A673 (cell line): ENCODE measurements at regions not wholly inside any gene's neighbourhood (a gene's known extent, or its start where the extent isn't known, plus 50 kb on each side); places are given as distances from the start of the nearest gene placed in this dataset.

Experiments used
- BruUV-seq: library from RNA; stranded (reverse); fragments of 400-500 nt; replicated peaks from 2 replicates; lab custom pipeline; 2021; lab: Mats Ljungman, UMichigan
- CTCF ChIA-PET: fragments of 300-600 bp; sonication (Branson Sonifier 250); formaldehyde crosslinking; loops from one replicate; lab custom pipeline; 2022; ENCODE audit warnings: antibody characterized with exemption; lab: Charles Lee
- POLR2A ChIA-PET: fragments of 300-600 bp; sonication (Branson Sonifier 250); formaldehyde crosslinking; loops from one replicate; lab custom pipeline; 2022; ENCODE audit warnings: antibody characterized with exemption; ENCODE audit not compliant: low non-redundant PET; lab: Charles Lee
- DNase-seq: peaks from one replicate; pipeline ENCODE4 v3.0.0-alpha.2; 2015; ENCODE audit warnings: low spot score
- H3K27ac ChIP-seq: fragments of 200-600 bp; sonication (generic); 2 replicates; pipeline ENCODE4 v1.5.1; 2016; ENCODE audit warnings: mixed run types, low read depth, mild to moderate bottlenecking, mixed read lengths, antibody characterized with exemption, low read length; ENCODE audit not compliant: poor library complexity, severe bottlenecking
- H3K27me3 ChIP-seq: fragments of 200-600 bp; sonication (generic); replicated peaks from 2 replicates; pipeline ENCODE4 v1.6.1; 2017; ENCODE audit warnings: mixed run types, low read depth, mild to moderate bottlenecking, mixed read lengths, antibody characterized with exemption, low read length; ENCODE audit not compliant: insufficient read depth, poor library complexity
- H3K36me3 ChIP-seq: fragments of 200-600 bp; sonication (generic); 2 replicates; pipeline ENCODE4 v1.6.1; 2016; ENCODE audit warnings: mixed run types, mild to moderate bottlenecking, mixed read lengths, antibody characterized with exemption, low read length; ENCODE audit not compliant: insufficient read depth, poor library complexity, severe bottlenecking
- H3K4me1 ChIP-seq: fragments of 200-600 bp; sonication (generic); 2 replicates; pipeline ENCODE4 v1.6.1; 2017; ENCODE audit warnings: mixed run types, mild to moderate bottlenecking, mixed read lengths, antibody characterized with exemption, low read length; ENCODE audit not compliant: insufficient read depth, poor library complexity, severe bottlenecking
- H3K4me3 ChIP-seq: fragments of 200-600 bp; sonication (generic); 2 replicates; pipeline ENCODE4 v1.5.1; 2016; ENCODE audit warnings: low read depth, mixed run types, mild to moderate bottlenecking, mixed read lengths, low read length; ENCODE audit not compliant: poor library complexity, severe bottlenecking
- H3K9me3 ChIP-seq: fragments of 200-600 bp; sonication (generic); 2 replicates; pipeline ENCODE4 v1.6.1; 2016; ENCODE audit warnings: mixed run types, low read depth, mild to moderate bottlenecking, mixed read lengths, antibody characterized with exemption, low read length; ENCODE audit not compliant: poor library complexity, severe bottlenecking
- CTCF ChIP-seq: fragments of 300-800, 200-600 bp; sonication (generic); conservative IDR thresholded peaks from 2 replicates; pipeline ENCODE4 v1.5.1; 2017; ENCODE audit warnings: low read depth, mild to moderate bottlenecking, antibody characterized with exemption, low read length, moderate library complexity, mixed read lengths
- EZH2 ChIP-seq: fragments of 200-600 bp; sonication (generic); IDR thresholded peaks from 2 replicates; pipeline ENCODE4 v1.6.1; 2017; ENCODE audit warnings: borderline replicate concordance, low read depth, mild to moderate bottlenecking, mixed read lengths, antibody characterized with exemption, low read length; ENCODE audit not compliant: poor library complexity, severe bottlenecking
- intact Hi-C: fragments of 100-400 bp; cut with micrococcal nuclease; formaldehyde crosslinking; loops from one replicate; pipeline ENCODE4 v1.10.0; 2022; ENCODE audit not compliant: unreplicated experiment

DNA sequence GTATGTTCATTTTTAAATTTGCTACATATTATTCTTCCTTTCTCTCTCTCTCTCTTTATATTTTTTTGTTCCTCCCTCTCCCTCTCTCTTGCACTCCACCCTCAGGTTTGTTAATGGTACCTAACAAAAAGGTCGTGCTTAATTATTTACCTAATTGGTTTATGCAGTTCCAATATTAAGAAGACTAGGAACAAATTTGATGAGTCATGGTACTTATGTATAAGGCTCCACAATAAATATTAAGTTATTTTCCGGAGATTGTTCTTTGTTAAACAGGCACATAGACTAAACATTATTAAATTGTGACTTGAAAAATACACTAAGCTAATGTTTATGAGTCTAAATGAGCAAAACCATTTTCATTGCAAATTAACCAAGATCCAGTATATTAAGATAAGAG lies 1200.8 kb upstream of the ALCAM start:
- POLR2A ChIA-PET: no interaction called here
- H3K9me3 ChIP-seq: peaks cover 14% of the 10 kb centered on the region
- no TSS peak for BruUV-seq
- no peak for DNase-seq
- intact Hi-C loops: no loop called here
- CTCF ChIA-PET: no interaction called here
- no peak overlapping the region for H3K4me3 ChIP-seq
- H3K27me3 ChIP-seq: no peaks in the 10 kb centered on the region
- TF ChIP-seq CTCF (no peak), EZH2 (no peak)
- H3K36me3 ChIP-seq: no peaks in the 10 kb centered on the region
- no peaks in the 10 kb centered on the region for H3K4me1 ChIP-seq
- H3K27ac ChIP-seq: no peak overlapping the region

DNA sequence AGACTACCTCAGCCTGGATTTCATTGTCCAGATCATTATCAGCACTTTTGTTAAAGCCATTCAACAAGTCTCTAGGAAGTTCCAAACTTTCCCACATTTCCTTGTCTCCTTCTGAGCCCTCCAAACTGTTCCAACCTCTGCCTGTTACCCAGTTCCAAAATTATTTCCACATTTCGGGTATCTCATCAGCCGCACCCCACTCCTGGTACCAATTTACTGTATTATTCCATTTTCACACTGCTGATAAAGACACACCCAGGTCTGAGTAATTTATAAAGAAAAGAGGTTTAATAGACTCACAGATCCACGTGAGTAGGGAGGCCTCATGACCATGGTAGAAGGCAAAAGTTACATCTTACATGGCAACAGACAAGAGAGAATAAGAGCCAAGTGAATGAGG lies 1198.3 kb upstream of the ALCAM start:
- TF ChIP-seq CTCF (no peak), EZH2 (no peak)
- intact Hi-C loops: no loop called here
- CTCF ChIA-PET: no interaction called here

GRCh38 chr3:104175696-104176095 lies 1191.0 kb upstream of the ALCAM start:
- no peak for DNase-seq
- Histone ChIP-seq H3K27ac (no peak overlapping the region), H3K4me1 (peaks cover 6% of the 10 kb centered on the region), H3K27me3 (no peaks in the 10 kb centered on the region), H3K36me3 (no peaks in the 10 kb centered on the region), H3K9me3 (no peaks in the 10 kb centered on the region), H3K4me3 (no peak overlapping the region)
- intact Hi-C loops: no loop called here
- POLR2A ChIA-PET: no interaction called here
- CTCF ChIA-PET: no interaction called here
- no TSS peak for BruUV-seq
- no peak for TF ChIP-seq CTCF
- TF ChIP-seq EZH2: no peak

More for the DNA sequence above, 1198.3 kb upstream of the ALCAM start:
- BruUV-seq: no TSS peak
- Histone ChIP-seq H3K36me3 (no peaks in the 10 kb centered on the region), H3K4me1 (no peaks in the 10 kb centered on the region), H3K27ac (no peak overlapping the region), H3K27me3 (no peaks in the 10 kb centered on the region), H3K9me3 (peaks cover 14% of the 10 kb centered on the region), H3K4me3 (no peak overlapping the region)
- POLR2A ChIA-PET: no interaction called here
- no peak for DNase-seq
